ENCODE measurements at regions not wholly inside any gene's neighbourhood (a gene's known extent, or its start where the extent isn't known, plus 50 kb on each side); places are given as distances from the start of the nearest gene placed in this dataset.

DNA sequence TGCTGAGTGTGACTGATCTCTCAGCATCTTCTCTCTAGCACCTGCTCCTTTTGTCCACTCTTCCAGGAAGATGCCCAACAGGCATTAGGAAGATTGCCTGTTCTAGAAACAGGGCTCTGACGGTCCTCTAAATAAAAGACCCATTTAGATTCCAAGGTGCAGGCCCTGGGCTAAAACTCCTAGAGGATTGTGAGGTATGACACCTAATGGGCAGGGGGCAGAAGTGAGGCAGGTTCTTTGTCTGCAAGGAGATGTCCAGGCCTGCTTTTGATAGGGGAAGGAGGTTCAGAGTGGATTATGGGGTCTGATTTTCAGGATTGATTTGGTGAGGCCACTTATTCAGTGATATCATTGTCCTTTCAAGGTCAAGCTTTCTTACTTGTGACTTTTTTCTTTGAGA, 140.8 kb upstream of the TRPC7 start:
- TF ChIP-seq, protein P1, sequence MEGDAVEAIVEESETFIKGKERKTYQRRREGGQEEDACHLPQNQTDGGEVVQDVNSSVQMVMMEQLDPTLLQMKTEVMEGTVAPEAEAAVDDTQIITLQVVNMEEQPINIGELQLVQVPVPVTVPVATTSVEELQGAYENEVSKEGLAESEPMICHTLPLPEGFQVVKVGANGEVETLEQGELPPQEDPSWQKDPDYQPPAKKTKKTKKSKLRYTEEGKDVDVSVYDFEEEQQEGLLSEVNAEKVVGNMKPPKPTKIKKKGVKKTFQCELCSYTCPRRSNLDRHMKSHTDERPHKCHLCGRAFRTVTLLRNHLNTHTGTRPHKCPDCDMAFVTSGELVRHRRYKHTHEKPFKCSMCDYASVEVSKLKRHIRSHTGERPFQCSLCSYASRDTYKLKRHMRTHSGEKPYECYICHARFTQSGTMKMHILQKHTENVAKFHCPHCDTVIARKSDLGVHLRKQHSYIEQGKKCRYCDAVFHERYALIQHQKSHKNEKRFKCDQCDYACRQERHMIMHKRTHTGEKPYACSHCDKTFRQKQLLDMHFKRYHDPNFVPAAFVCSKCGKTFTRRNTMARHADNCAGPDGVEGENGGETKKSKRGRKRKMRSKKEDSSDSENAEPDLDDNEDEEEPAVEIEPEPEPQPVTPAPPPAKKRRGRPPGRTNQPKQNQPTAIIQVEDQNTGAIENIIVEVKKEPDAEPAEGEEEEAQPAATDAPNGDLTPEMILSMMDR (IDR thresholded peaks at IDR 0.05) = no peak
- Histone ChIP-seq H3K4me1 (no peaks in the 10 kb centered on the region), H3K27me3 (no peaks in the 10 kb centered on the region), H3K4me3 (no peak overlapping the region), H3K36me3 (no peaks in the 10 kb centered on the region), H3K9me3 (no peaks in the 10 kb centered on the region), H3K27ac (no peak overlapping the region)
- intact Hi-C loops (cut with DNase I) = no loop called here
- no peak for ATAC-seq
- no peak for DNase-seq

DNA sequence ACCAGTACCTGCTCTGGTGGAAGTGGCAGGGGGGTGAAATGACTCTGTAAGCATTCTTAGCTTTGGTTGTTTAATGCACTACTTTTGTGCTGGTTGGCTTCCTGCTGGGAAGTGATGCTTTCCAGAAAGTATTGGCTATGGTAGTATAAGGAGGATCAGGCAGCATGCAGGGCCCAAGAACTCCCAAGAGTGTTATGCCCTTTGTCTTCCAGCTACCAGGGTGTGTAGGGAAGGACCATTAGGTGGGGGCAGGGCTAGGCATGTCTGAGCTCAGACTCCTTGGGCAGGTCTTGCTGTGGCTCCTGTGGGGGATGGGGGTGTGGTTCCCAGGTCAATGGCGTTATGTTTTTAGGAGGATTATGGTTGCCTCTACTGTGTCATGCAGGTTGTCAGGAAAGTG, 135.8 kb upstream of the TRPC7 start:
- no peaks in the 10 kb centered on the region for H3K4me1 ChIP-seq
- TF ChIP-seq, protein P1 (IDR thresholded peaks at IDR 0.05) = no peak
- no peak overlapping the region for H3K4me3 ChIP-seq
- no peaks in the 10 kb centered on the region for H3K27me3 ChIP-seq
- H3K36me3 ChIP-seq = no peaks in the 10 kb centered on the region
- intact Hi-C loops (cut with DNase I) = no loop called here
- DNase-seq (no peak), ATAC-seq (no peak)
- H3K9me3 ChIP-seq = peaks cover 0 to 21% of the 10 kb centered on the region in 2 donors
- H3K27ac ChIP-seq = no peak overlapping the region

DNA sequence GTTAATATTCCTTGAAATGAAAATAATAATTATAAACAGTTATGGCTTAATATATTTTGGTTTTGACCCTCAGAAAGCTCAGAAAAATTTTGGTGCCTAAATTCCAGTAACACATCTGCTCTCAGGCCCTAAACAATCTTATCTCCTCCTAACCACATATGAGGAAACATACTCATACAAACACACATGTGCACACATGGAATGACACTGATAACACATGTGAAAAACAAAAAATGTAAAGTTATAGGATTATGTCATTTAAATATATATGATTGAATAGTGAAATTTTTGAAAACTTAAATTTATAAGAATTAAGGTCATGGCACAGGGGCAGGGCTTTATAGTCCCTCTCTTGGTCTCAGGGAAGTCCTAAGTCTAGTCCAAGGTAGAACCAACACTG, 127.2 kb upstream of the TRPC7 start:
- no peak overlapping the region for H3K27ac ChIP-seq
- intact Hi-C loops (cut with DNase I) = no loop called here
- H3K4me1 ChIP-seq = no peaks in the 10 kb centered on the region
- H3K36me3 ChIP-seq = no peaks in the 10 kb centered on the region
- no peaks in the 10 kb centered on the region for H3K27me3 ChIP-seq
- TF ChIP-seq, protein P1 (IDR thresholded peaks at IDR 0.05) = no peak
- no peak overlapping the region for H3K4me3 ChIP-seq
- ATAC-seq (no peak), DNase-seq (no peak)
- H3K9me3 ChIP-seq = peaks cover 0 to 16% of the 10 kb centered on the region in 2 donors

DNA sequence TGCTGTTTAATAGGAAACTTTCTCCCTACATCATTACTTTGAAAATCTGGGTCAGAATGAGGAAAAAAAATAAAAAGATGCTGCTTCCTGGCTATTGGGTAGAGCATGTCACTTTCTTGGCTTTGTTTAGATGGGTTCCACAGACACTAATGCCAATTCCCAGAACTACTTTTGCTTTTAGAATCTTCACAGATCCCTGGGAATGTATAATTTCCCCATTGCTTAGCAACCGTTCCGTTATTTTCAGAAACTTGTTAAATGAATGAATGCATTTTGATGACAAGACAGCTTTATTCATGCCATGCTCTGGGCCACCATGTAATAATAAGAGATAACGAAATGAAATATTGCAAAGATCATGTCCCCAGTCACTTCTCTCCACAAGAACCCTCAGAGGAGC, 126.5 kb upstream of the TRPC7 start:
- H3K9me3 ChIP-seq = peaks cover 0 to 14% of the 10 kb centered on the region in 2 donors

DNA sequence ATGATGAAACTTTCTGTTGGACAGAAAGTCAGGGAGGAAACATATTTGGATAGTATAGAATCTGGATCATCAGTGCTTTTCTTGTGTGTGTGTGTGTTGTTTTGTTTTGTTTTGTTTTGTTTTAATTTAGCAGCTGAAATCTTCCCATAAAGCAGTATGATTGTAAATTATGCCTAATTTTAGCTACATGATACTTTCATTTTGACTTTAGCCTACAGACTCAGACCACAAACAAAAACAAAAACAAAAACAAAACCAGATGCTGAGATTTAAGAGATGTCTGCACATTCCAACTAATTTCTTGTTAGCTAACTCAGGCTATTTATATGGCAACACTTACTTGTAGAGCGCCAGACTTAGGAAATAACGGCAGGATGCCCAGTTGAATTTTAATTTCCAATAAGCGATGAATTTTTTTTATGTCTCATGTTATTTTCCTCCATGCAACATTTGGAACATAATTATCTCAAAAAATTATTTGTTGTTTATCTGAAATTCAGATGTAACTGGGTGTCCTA, 119.5 kb upstream of the TRPC7 start:
- H3K9me3 ChIP-seq = no peaks in the 10 kb centered on the region

More for the DNA sequence above, 126.5 kb upstream of the TRPC7 start:
- Histone ChIP-seq H3K4me3 (no peak overlapping the region), H3K4me1 (no peaks in the 10 kb centered on the region), H3K27ac (no peak overlapping the region), H3K36me3 (no peaks in the 10 kb centered on the region), H3K27me3 (no peaks in the 10 kb centered on the region)
- intact Hi-C loops (cut with DNase I) = no loop called here
- ATAC-seq = no peak
- TF ChIP-seq, protein P1 (IDR thresholded peaks at IDR 0.05) = no peak
- no peak for DNase-seq

More for the DNA sequence above, 119.5 kb upstream of the TRPC7 start:
- no peaks in the 10 kb centered on the region for H3K27me3 ChIP-seq
- no peak for ATAC-seq
- DNase-seq = no peak
- no peaks in the 10 kb centered on the region for H3K36me3 ChIP-seq
- intact Hi-C loops (cut with DNase I) = no loop called here
- no peak overlapping the region for H3K4me3 ChIP-seq
- TF ChIP-seq, protein P1 (IDR thresholded peaks at IDR 0.05) = no peak
- H3K4me1 ChIP-seq = no peaks in the 10 kb centered on the region
- H3K27ac ChIP-seq = no peak overlapping the region

Measured in left lung (tissue), 4 donors.